ENCODE measurements at regions not wholly inside any gene's neighbourhood (a gene's known extent, or its start where the extent isn't known, plus 50 kb on each side); places are given as distances from the start of the nearest gene placed in this dataset.
"Not testable (repeated sequence)": the region's sequence is repeated elsewhere in the genome, so short reads cannot be mapped to it uniquely, and the experiment has no call there.

DNA sequence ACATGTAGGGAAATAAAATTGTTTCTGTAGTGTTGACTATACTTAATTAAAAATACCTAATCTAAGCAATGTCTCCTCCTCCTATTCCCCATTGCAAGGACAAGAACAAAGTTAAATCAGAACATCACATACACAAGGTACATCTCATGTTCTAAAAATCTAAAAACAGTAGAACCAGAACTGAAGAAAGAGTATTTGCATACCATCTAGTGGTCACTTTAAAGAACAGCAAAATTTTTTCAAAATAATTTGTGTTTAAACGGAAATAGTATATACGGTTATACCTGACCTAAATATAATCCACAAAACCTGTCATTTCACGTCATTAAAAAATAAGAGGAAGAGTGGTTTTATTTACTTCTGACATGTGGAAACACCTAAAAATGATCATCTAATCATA lies 294.3 kb upstream of the KCNH7 start:
- no peaks in the 10 kb centered on the region for H3F3A ChIP-seq (ENCODE audit: insufficient read depth, low read length, poor library complexity, severe bottlenecking)
- H3K4me3 ChIP-seq (ENCODE audit: low read length): no peak overlapping the region
- H2AFZ ChIP-seq (ENCODE audit: low read depth, low read length): no peak overlapping the region
- H4K20me1 ChIP-seq (ENCODE audit: insufficient read depth): no peaks in the 10 kb centered on the region
- TF ChIP-seq MXI1 (conservative IDR thresholded peaks at IDR 0.05; ENCODE audit: poor library complexity, severe bottlenecking) (no peak), SMC3 (conservative IDR thresholded peaks at IDR 0.05; ENCODE audit: poor library complexity) (peak; percentile 82), RAD21 (conservative IDR thresholded peaks at IDR 0.05) (peak; percentile 84)
- TF ChIP-seq, protein P1, sequence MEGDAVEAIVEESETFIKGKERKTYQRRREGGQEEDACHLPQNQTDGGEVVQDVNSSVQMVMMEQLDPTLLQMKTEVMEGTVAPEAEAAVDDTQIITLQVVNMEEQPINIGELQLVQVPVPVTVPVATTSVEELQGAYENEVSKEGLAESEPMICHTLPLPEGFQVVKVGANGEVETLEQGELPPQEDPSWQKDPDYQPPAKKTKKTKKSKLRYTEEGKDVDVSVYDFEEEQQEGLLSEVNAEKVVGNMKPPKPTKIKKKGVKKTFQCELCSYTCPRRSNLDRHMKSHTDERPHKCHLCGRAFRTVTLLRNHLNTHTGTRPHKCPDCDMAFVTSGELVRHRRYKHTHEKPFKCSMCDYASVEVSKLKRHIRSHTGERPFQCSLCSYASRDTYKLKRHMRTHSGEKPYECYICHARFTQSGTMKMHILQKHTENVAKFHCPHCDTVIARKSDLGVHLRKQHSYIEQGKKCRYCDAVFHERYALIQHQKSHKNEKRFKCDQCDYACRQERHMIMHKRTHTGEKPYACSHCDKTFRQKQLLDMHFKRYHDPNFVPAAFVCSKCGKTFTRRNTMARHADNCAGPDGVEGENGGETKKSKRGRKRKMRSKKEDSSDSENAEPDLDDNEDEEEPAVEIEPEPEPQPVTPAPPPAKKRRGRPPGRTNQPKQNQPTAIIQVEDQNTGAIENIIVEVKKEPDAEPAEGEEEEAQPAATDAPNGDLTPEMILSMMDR (IDR thresholded peaks at IDR 0.05; ENCODE audit: poor library complexity, severe bottlenecking): peak; percentile 76
- TF ChIP-seq, protein P2, sequence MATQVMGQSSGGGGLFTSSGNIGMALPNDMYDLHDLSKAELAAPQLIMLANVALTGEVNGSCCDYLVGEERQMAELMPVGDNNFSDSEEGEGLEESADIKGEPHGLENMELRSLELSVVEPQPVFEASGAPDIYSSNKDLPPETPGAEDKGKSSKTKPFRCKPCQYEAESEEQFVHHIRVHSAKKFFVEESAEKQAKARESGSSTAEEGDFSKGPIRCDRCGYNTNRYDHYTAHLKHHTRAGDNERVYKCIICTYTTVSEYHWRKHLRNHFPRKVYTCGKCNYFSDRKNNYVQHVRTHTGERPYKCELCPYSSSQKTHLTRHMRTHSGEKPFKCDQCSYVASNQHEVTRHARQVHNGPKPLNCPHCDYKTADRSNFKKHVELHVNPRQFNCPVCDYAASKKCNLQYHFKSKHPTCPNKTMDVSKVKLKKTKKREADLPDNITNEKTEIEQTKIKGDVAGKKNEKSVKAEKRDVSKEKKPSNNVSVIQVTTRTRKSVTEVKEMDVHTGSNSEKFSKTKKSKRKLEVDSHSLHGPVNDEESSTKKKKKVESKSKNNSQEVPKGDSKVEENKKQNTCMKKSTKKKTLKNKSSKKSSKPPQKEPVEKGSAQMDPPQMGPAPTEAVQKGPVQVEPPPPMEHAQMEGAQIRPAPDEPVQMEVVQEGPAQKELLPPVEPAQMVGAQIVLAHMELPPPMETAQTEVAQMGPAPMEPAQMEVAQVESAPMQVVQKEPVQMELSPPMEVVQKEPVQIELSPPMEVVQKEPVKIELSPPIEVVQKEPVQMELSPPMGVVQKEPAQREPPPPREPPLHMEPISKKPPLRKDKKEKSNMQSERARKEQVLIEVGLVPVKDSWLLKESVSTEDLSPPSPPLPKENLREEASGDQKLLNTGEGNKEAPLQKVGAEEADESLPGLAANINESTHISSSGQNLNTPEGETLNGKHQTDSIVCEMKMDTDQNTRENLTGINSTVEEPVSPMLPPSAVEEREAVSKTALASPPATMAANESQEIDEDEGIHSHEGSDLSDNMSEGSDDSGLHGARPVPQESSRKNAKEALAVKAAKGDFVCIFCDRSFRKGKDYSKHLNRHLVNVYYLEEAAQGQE (IDR thresholded peaks at IDR 0.05; ENCODE audit: borderline replicate concordance): no peak
- no peaks in the 10 kb centered on the region for H3K9me3 ChIP-seq (ENCODE audit: low read length)
- H3K27ac ChIP-seq (ENCODE audit: low read length): no peak overlapping the region
- no peak overlapping the region for H3K4me2 ChIP-seq (ENCODE audit: low read length)
- H3K27me3 ChIP-seq (ENCODE audit: insufficient read depth, low read depth, low read length): no peaks in the 10 kb centered on the region
- no peaks in the 10 kb centered on the region for H3K9me2 ChIP-seq (ENCODE audit: insufficient read depth, low read length)
- no peak overlapping the region for H3K9ac ChIP-seq (ENCODE audit: low read length)
- H3K79me2 ChIP-seq (replicated peaks; ENCODE audit: insufficient read depth, low read length): no peaks in the 10 kb centered on the region
- no peaks in the 10 kb centered on the region for H3K36me3 ChIP-seq (ENCODE audit: insufficient read depth, low read length)

DNA sequence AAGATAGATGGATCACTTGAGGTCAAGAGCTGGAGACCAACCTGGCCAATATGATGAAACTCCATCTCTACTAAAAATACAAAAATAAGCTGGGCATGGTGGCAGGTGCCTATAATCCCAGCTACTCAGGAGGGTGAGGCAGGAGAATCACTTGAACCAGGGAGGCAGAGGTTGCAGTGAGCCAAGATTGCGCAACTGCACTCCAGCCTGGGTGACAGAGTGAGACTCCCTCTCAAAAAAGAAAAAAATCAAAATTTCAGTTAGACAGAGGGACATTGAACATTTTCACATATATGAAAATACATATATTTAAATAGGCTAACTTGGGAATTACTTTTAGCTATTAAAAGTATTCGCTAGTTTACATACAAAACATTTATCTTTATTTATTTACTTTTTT lies 293.6 kb upstream of the KCNH7 start:
- H3K9ac ChIP-seq (ENCODE audit: low read length); H3K79me2 ChIP-seq (replicated peaks; ENCODE audit: insufficient read depth, low read length); H3K27ac ChIP-seq (ENCODE audit: low read length); H3K9me3 ChIP-seq (ENCODE audit: low read length); H2AFZ ChIP-seq (ENCODE audit: low read depth, low read length); H3K4me3 ChIP-seq (ENCODE audit: low read length); H3K4me2 ChIP-seq (ENCODE audit: low read length); H3K9me2 ChIP-seq (ENCODE audit: insufficient read depth, low read length); H3K36me3 ChIP-seq (ENCODE audit: insufficient read depth, low read length); H3K27me3 ChIP-seq (ENCODE audit: insufficient read depth, low read depth, low read length); H3F3A ChIP-seq (ENCODE audit: insufficient read depth, low read length, poor library complexity, severe bottlenecking); H4K20me1 ChIP-seq (ENCODE audit: insufficient read depth): not testable (repeated sequence)

DNA sequence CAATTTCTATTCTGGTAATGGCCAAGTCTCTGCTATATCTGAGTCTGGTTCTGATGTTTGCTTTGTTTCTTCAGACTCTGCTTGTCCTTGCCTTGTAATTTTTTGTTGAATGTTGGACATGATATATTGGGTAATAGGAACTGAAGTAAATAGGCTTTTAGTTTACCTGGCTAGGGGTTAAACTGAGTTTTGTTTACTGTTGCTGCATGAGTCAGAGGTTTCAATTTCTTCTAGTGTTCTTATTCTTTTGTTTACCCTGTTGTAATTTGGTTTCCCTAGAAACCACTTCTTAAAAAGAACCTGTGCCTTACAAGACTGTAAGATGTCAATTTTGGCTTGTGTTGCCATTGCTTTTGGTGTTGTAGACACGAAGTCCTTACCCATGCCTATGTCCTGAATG lies 285.0 kb upstream of the KCNH7 start:
- TF ChIP-seq RAD21 (conservative IDR thresholded peaks at IDR 0.05) (no peak), TAF1 (IDR thresholded peaks at IDR 0.05; ENCODE audit: low read depth) (no peak), EP300 (conservative IDR thresholded peaks at IDR 0.05; ENCODE audit: poor library complexity, severe bottlenecking) (no peak), POLR2AphosphoS5 (IDR thresholded peaks at IDR 0.05) (no peak), MXI1 (conservative IDR thresholded peaks at IDR 0.05; ENCODE audit: poor library complexity, severe bottlenecking) (no peak), EZH2 (IDR thresholded peaks at IDR 0.05; ENCODE audit: borderline replicate concordance, insufficient read depth, low read length, poor library complexity, severe bottlenecking) (no peak), SMC3 (conservative IDR thresholded peaks at IDR 0.05; ENCODE audit: poor library complexity) (no peak)
- TF ChIP-seq, protein P1 (IDR thresholded peaks at IDR 0.05; ENCODE audit: poor library complexity, severe bottlenecking): no peak
- TF ChIP-seq, protein P2 (IDR thresholded peaks at IDR 0.05; ENCODE audit: borderline replicate concordance): no peak
- Histone ChIP-seq H3K79me2 (replicated peaks; ENCODE audit: insufficient read depth, low read length) (no peaks in the 10 kb centered on the region), H2AFZ (ENCODE audit: low read depth, low read length) (no peak overlapping the region), H3K36me3 (ENCODE audit: insufficient read depth, low read length) (no peaks in the 10 kb centered on the region), H3K4me3 (ENCODE audit: low read length) (no peak overlapping the region), H3K9ac (ENCODE audit: low read length) (no peak overlapping the region), H4K20me1 (ENCODE audit: insufficient read depth) (no peaks in the 10 kb centered on the region), H3K9me2 (ENCODE audit: insufficient read depth, low read length) (no peaks in the 10 kb centered on the region), H3K4me2 (ENCODE audit: low read length) (no peak overlapping the region), H3K9me3 (ENCODE audit: low read length) (no peaks in the 10 kb centered on the region), H3K27ac (ENCODE audit: low read length) (no peak overlapping the region), H3F3A (ENCODE audit: insufficient read depth, low read length, poor library complexity, severe bottlenecking) (no peaks in the 10 kb centered on the region), H3K27me3 (ENCODE audit: insufficient read depth, low read depth, low read length) (no peaks in the 10 kb centered on the region)
